WERI-Rb-1 (cell line): ENCODE measurements at regions not wholly inside any gene's neighbourhood (a gene's known extent, or its start where the extent isn't known, plus 50 kb on each side); places are given as distances from the start of the nearest gene placed in this dataset.

Experiments
- DNase-seq: peaks from one replicate; pipeline ENCODE4 v3.0.0-alpha.2; 2020
- H3K27ac ChIP-seq: fragments of 250-450 bp; sonication (Bioruptor Pico); 2 replicates; pipeline ENCODE4 v1.5.1; 2020; ENCODE audit warnings: mild to moderate bottlenecking, moderate library complexity
- H3K27me3 ChIP-seq: fragments of 250-450 bp; sonication (Bioruptor Pico); 2 replicates; pipeline ENCODE4 v1.5.1; 2021; ENCODE audit warnings: mild to moderate bottlenecking, low read depth, moderate library complexity; ENCODE audit not compliant: insufficient read depth, severe bottlenecking
- H3K36me3 ChIP-seq: fragments of 250-450 bp; sonication (Bioruptor Pico); 2 replicates; pipeline ENCODE4 v1.5.1; 2020; ENCODE audit warnings: mild to moderate bottlenecking, moderate library complexity
- H3K4me3 ChIP-seq: 2 replicates; pipeline ENCODE4 v1.5.1; 2011; ENCODE audit warnings: low read depth, mild to moderate bottlenecking, control low read depth, low read length
- H3K9me3 ChIP-seq: fragments of 250-450 bp; sonication (Bioruptor Pico); 2 replicates; pipeline ENCODE4 v1.5.1; 2021; ENCODE audit warnings: mild to moderate bottlenecking, moderate library complexity; ENCODE audit not compliant: severe bottlenecking
- TF ChIP-seq, protein P1 (sequence below): IDR thresholded peaks from 2 replicates; pipeline ENCODE4 v1.5.1; 2011; ENCODE audit warnings: low read depth, mild to moderate bottlenecking, control low read depth, inconsistent platforms, low read length

- H3K27ac ChIP-seq: no peak overlapping the region
- H3K36me3 ChIP-seq: no peaks in the 10 kb centered on the region
- H3K9me3 ChIP-seq: no peaks in the 10 kb centered on the region
- H3K27me3 ChIP-seq: peaks cover 9% of the 10 kb centered on the region
- TF ChIP-seq, protein P1, sequence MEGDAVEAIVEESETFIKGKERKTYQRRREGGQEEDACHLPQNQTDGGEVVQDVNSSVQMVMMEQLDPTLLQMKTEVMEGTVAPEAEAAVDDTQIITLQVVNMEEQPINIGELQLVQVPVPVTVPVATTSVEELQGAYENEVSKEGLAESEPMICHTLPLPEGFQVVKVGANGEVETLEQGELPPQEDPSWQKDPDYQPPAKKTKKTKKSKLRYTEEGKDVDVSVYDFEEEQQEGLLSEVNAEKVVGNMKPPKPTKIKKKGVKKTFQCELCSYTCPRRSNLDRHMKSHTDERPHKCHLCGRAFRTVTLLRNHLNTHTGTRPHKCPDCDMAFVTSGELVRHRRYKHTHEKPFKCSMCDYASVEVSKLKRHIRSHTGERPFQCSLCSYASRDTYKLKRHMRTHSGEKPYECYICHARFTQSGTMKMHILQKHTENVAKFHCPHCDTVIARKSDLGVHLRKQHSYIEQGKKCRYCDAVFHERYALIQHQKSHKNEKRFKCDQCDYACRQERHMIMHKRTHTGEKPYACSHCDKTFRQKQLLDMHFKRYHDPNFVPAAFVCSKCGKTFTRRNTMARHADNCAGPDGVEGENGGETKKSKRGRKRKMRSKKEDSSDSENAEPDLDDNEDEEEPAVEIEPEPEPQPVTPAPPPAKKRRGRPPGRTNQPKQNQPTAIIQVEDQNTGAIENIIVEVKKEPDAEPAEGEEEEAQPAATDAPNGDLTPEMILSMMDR: no peak
- no peak overlapping the region for H3K4me3 ChIP-seq
- DNase-seq: no peak
Measured at GRCh38 chr13:53137779-53138178, 109.2 kb downstream of the OLFM4 start.

GRCh38 chr13:53138376-53139036 lies 109.9 kb downstream of the OLFM4 start:
- no peak overlapping the region for H3K4me3 ChIP-seq
- TF ChIP-seq, protein P1: no peak
- no peaks in the 10 kb centered on the region for H3K36me3 ChIP-seq
- no peaks in the 10 kb centered on the region for H3K9me3 ChIP-seq
- DNase-seq: no peak
- peaks cover 9% of the 10 kb centered on the region for H3K27me3 ChIP-seq
- no peak overlapping the region for H3K27ac ChIP-seq

DNA sequence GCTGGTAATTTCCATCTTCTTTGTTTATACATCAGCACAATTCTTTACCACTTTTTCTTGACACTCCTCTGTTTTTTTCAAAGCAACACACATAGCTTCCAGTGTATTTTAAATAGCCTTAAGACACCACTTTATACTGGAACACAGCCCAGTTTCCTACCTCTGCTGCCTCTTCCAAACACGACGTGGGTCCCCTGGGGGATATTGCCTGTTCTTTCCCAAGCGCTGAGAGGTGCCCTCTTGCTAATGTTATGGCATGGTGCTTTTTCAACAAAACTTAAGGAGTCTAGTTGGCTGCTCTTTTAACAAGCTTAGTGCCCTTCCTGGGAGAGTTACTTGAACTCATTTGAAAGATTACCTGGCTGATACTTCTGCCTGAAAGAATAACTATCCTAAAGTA lies 112.7 kb downstream of the OLFM4 start:
- no peak for DNase-seq
- Histone ChIP-seq H3K27me3 (no peaks in the 10 kb centered on the region), H3K4me3 (no peak overlapping the region), H3K27ac (no peak overlapping the region), H3K9me3 (no peaks in the 10 kb centered on the region), H3K36me3 (no peaks in the 10 kb centered on the region)
- TF ChIP-seq, protein P1: no peak

GRCh38 chr13:53142306-53142705 lies 113.7 kb downstream of the OLFM4 start:
- Histone ChIP-seq H3K27ac (no peak overlapping the region), H3K9me3 (no peaks in the 10 kb centered on the region), H3K27me3 (no peaks in the 10 kb centered on the region), H3K36me3 (no peaks in the 10 kb centered on the region), H3K4me3 (no peak overlapping the region)
- TF ChIP-seq, protein P1: no peak
- no peak for DNase-seq

DNA sequence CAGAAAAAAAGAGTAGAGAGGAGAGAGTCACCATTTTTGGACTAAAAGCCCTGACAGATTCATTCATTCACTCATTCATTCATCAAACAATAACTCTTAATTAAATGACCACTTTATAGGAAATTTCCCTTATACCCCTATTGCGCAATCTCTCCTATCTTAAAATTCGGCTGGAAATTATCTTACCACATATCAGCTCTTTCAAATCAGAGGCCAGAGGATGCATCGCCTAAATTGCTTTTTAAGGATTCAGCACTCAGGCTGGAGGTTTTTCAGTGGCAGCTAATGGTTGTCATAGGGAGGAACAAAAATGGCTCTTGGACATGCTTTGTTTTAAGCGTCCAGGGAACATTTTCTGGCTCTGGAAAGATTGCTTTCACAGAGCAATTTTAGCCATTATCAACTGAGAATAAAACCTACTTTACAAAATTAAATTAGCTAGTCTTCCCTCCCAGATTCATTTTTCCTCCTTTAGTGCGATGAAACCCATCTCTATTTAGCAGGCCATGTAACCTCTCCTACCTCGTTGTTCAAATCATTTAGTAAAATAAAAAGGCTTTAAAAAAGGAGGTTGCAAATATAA lies 115.2 kb downstream of the OLFM4 start:
- Histone ChIP-seq H3K9me3 (no peaks in the 10 kb centered on the region), H3K27me3 (no peaks in the 10 kb centered on the region), H3K36me3 (no peaks in the 10 kb centered on the region), H3K27ac (no peak overlapping the region), H3K4me3 (no peak overlapping the region)
- TF ChIP-seq, protein P1: no peak
- no peak for DNase-seq

GRCh38 chr13:53144826-53145225 lies 116.2 kb downstream of the OLFM4 start:
- H3K27ac ChIP-seq: no peak overlapping the region
- H3K9me3 ChIP-seq: no peaks in the 10 kb centered on the region
- no peaks in the 10 kb centered on the region for H3K36me3 ChIP-seq
- H3K27me3 ChIP-seq: no peaks in the 10 kb centered on the region
- TF ChIP-seq, protein P1: no peak
- no peak for DNase-seq
- no peak overlapping the region for H3K4me3 ChIP-seq
